HT1080 (cell line): ENCODE measurements at regions not wholly inside any gene's neighbourhood (a gene's known extent, or its start where the extent isn't known, plus 50 kb on each side); places are given as distances from the start of the nearest gene placed in this dataset.

ENCODE experiments used
- DNase-seq: peaks from one replicate; pipeline ENCODE4 v3.0.0-alpha.2; 2015; ENCODE audit warnings: low read depth

GRCh38 chr9:20199111-20199510 is 410.3 kb upstream of the SLC24A2 start:
- no peak for DNase-seq

DNA sequence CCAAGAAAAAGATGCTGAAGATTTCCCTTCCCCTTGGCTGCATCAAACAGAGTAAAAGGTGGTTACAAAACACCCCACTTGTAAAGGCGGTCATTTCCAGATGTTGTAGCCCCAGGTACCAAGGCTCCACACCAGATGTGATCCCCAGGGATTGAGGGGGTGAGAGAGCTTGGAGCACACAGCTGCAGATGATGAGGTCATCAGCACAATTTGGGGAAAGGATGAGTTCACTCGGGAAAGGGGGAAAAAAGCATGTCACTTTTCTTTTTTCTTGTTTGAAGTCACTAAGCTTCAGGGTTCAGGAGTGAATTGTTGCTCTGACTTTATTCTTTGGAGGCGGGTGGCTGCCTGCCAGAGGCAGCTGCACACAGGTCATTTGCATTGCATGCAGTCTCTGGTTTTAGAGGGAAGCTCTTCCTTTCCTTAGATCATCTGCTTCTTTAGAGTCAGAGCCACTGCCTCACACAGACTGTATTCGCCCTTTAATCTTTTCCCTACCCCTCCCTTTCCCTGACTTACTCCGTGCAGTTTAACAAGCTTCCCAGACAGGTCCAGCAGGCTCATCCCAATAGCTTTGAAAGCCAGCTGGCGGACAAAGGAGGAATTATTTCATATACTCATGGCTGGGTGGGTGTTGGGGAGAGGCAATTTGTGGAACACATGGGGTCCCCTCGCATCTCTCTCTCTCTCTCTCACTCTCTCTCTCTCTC is 409.3 kb upstream of the SLC24A2 start:
- DNase-seq = no peak

- DNase-seq = peak; percentile 35
These were observed 402.5 kb upstream of the SLC24A2 start for GRCh38 chr9:20191228-20191840.

- no peak for DNase-seq
These were observed 401.0 kb upstream of the SLC24A2 start for GRCh38 chr9:20189871-20190270.

- no peak for DNase-seq
These were observed 400.0 kb upstream of the SLC24A2 start for GRCh38 chr9:20188616-20189369.

- DNase-seq = no peak
These were observed 398.5 kb upstream of the SLC24A2 start for GRCh38 chr9:20187318-20187717.

DNA sequence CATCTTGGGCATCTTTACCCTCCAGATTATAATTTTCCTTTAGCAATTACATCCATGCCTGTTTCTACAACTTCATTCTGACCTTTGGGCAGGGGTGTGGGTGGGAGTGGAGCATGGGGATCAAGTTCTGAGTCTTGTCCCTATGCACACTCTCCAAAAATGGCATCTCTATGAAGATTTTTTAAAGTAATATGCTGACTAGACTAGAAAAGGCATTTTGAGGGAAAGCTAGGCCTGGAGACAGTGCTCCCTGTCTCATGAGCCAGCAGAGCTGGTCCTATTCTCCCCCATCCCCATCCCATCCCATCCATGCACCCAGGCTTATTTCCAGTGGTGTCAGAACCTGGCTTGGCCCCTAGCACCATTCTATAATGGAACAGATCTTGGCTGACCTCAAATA is 398.0 kb upstream of the SLC24A2 start:
- DNase-seq = no peak

- DNase-seq = no peak
These were observed 397.4 kb upstream of the SLC24A2 start for GRCh38 chr9:20186231-20186630.

DNA sequence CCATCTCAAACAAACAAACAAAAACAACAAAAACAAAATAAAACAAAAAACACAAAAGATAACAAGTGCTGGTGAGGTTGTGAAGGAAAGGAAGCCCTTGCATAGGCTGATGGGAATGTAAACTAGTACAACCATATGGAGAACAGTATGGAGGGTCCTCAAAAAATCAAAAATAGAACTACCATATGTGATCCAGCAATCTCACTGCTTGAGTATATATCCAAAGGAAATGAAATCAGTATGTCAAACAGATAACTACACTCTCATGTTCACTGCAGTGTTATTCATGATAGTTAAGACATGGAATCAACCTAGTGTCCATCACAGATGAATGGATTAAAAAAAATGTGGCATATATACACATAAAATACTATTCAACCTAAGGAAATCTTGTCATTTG is 395.7 kb upstream of the SLC24A2 start:
- DNase-seq = no peak

DNA sequence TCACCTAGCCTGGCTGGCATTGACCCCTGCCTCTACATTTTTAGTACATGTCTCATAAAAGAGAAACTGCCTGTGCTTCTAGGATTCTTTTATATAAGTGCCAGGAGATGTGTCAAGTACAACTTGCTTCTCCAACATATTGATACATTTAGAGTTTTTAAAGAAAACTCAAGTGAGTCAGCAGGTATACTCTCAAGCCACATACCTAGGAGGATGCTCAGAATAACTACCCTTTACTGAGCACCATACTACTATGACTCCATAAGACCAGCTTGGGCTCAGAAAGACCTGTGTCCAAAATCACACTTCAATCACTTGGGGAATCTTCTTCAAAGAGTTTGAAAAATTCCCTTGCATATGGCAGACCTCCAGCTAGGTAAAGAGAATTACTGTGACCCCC is 389.8 kb upstream of the SLC24A2 start:
- no peak for DNase-seq

DNA sequence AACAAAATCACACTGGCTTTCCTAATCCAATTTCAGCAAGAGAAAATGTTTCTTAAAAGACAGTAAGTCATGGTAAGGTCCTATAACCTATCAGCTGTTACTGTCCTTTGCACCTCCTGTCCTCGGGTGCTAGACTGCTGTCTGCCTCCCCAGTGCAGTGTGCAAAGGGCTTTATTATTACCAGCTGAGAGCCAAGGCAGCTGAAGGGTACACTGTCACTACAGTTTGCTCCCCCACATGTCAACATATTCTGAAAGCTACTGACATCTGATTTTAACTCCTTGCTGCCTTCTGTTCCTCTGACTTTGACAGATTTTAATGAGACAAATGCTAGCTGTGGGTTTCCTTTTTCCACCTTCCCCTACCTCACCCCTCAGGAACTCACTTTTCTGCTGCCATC is 389.4 kb upstream of the SLC24A2 start:
- DNase-seq = no peak

DNA sequence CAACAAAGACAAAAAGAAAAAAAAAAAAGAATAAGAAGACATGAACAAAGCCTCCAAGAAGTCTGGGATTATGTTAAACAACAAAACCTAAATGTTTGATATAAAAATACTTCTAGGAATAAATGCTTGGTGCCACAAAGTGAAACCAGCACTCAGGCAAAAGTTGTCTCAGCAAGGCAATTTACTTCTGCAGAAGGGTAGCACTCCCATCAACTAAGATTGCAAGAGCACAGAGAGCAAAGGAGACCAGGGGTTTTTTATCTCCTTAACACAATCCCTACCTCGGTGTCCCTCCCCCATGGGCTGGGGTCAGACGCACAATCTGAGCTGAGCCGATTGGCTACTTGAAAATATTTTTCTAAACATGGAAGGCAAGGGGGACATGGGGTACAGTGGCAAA is 381.3 kb upstream of the SLC24A2 start:
- DNase-seq = no peak

DNA sequence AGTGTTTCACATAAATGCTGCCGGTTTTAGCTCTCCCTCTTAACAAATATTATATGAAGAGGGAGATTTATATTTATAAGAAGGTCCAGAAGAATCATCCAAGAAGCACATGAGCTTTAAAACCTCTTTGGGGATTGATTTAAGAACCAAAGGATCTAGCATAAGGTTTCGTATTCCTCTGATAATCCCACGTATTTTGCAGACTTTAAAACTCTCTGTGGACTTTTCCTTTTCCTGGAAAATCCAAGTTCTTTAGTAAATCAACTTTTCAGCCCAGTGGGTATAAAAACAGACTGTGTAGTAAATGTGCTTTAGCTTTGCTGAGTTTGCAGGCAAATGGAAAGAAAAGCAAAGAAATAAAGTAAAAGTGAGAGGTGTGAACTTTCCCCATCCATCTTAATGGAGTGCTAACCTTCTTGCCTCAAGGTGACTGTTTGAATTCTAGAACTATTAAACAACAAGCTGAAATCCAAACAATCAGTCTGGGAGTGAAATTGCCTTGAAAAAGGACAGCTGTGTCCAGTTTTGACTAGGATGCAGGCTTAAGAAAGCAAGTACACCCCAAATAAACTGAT is 363.4 kb upstream of the SLC24A2 start:
- no peak for DNase-seq

DNA sequence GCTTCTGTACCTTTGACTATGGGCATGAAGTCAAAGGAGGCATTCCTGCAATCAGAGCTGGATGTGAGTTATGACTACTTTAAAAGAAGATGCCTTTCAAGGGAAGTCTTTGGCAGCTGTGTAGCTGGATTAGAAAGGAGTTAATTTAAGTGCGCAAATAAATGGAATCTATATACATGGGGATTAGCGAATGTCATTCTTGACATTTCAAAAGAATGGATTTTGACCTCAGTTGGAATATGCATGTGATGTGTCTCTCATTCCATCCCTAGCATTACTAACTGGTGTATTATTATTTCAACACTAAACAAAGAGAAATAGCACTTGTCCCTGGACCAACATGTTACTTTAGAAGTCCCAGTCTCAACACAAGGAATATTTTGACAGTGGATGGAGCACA is 359.6 kb upstream of the SLC24A2 start:
- no peak for DNase-seq

DNA sequence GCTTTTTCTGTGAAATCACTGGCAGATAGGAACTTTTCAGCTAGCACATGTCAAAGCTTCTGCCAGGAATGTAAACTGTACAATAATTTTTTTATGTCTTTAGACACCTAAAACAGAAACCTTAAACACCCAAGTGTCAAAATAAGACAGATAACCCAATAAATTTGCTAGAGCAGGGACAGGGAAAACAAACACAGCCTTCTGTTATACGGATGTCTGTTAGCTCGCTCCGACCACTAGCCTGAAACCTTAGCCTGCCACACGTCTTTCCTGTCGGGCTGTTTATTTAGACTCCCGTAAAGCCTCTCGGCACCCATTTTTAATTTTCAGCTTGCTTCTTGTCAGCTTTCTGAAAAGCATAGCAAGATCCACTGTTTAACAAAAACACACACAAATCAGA is 355.4 kb upstream of the SLC24A2 start:
- DNase-seq = no peak

DNA sequence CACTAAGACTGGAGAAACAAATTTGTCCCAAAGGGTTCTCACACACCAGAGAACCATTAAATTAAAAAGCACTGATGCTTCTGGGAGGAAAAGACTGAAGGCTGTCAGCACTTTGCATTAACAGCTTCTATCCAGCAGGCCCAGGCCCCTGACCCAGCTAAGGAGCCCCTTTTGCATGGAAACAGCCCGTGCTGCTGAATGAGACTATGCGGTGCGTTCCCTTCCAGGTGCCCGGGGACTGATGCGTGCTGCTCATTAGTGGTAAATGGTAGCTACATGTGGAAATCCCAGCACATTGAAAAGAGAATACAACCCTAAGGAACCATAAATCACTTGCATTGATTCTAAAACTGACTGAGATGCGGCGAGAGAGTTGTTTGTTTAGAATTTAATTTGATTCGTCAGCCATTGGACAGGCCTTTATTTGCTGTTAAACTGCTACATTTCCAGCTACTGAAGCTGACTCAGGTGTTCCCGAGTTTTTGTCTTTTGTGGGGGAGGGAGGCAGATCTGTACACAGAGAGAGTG is 351.0 kb upstream of the SLC24A2 start:
- DNase-seq = no peak

DNA sequence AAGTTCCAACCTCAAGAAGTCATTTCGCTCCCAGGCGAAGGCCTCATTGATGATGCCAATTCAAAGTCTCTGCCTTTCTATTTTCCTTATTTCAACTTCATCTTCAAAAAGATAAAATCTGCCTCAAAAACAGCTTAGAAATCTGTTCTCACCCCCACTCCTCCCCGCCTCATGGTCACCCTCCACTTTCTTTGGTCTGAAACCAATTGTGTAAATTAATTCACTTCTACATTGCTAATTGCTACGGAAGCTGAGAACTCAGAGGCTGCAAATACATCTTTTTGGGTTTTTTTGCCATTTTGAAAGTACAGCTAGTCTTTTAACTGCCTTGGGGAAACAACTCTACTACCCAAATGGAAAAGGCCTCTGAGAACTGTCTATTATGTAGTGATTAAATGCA is 350.0 kb upstream of the SLC24A2 start:
- no peak for DNase-seq

GRCh38 chr9:20138116-20138515 is 349.3 kb upstream of the SLC24A2 start:
- no peak for DNase-seq

GRCh38 chr9:20137425-20137824 is 348.6 kb upstream of the SLC24A2 start:
- no peak for DNase-seq

DNA sequence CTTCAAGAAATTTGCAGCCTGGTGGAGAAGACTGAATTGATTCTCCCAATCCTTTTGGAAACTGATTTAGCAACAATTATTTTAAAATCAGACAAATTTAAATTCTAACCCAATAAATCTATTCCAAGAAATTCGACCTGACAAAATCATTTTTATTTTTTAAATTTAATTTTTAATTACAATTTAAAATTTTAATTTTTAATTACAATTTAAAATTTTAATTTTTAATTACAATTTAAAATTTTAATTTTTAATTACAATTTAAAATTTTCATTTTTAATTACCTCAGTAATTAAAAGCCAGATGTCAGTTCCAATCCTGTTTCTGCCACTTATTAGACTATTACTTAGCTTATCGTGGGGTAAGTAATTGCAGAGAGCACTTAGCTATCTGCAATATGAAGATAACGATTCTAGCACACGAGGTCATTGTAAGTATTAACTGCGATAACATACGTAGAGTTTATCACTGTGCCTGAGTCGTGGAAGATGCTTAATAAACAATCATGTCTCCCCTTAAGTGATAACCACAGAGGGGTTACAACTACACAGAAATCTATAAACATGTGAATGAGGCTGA is 346.4 kb upstream of the SLC24A2 start:
- DNase-seq = no peak

DNA sequence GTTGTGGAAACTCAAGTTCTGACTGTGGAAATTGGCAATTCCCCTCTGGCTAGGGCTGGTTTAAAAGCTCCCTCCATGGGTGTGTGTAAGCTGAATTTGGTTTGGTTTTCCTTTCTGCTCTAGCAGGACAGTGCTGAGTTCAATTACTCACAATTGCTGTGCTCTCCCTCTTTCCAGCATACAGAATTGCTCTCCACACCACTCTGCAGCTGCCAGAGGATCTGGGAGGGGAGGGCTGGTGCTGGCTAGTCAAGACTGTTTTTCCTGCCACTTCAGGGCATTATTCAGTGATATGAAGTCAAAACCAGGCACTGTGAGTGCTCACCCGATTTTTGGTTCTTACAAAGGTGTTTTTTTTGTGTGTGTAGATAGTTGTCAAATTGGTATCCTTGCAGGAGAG is 336.9 kb upstream of the SLC24A2 start:
- DNase-seq = peak; percentile 7

GRCh38 chr9:20119566-20119965 is 330.7 kb upstream of the SLC24A2 start:
- DNase-seq = no peak
